ENCODE measurements at regions not wholly inside any gene's neighbourhood (a gene's known extent, or its start where the extent isn't known, plus 50 kb on each side); places are given as distances from the start of the nearest gene placed in this dataset.

DNA sequence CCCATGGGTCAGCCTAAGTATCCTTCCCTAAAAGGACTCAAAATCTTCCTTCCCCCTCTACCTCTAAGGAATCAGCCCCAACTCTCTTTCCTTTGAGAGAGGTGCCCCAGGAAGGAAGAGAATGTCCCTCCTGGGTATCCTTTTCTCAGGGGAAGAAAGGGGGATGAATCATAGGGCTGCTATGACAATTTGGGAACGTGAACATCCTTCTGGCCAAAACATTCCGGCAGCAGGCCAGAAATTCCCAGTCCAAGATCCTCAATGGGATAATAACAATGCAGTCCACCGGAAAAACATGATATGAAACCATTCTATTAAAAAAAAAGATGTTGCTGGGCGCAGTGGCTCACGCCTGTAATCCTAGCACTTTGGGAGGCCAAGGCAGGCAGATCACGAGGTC, 50.8 kb upstream of the CACNA2D3 start:
- H3K9me1 ChIP-seq (ENCODE audit: control insufficient read depth, extremely low read depth, insufficient read depth, low read length): no peaks in the 10 kb centered on the region
- no peaks in the 10 kb centered on the region for H4K20me1 ChIP-seq (ENCODE audit: control insufficient read depth, extremely low read depth, insufficient read depth, low read length)
- no peak overlapping the region for H3K27ac ChIP-seq (ENCODE audit: control insufficient read depth, insufficient read depth, low read length)
- no peaks in the 10 kb centered on the region for H3K36me3 ChIP-seq (ENCODE audit: control insufficient read depth in 2 of 2, extremely low read depth in 1 of 2, insufficient read depth in 2 of 2, low read length in 2 of 2)
- H3K4me1 ChIP-seq (ENCODE audit: control insufficient read depth, extremely low read depth, insufficient read depth, low read length): peaks cover 24% of the 10 kb centered on the region
- dilution Hi-C loops (cut with MboI; ENCODE audit: extremely low pct_ligation_motif_present, low sequenced_read_pairs): no loop called here
- no peak overlapping the region for H2AFZ ChIP-seq (ENCODE audit: control insufficient read depth, low read length)
- no peak overlapping the region for H3K9ac ChIP-seq (ENCODE audit: control insufficient read depth, extremely low read depth, insufficient read depth, low read length)
- H3K79me2 ChIP-seq (ENCODE audit: control insufficient read depth, insufficient read depth, low read length): no peaks in the 10 kb centered on the region
- H3K4me2 ChIP-seq (ENCODE audit: control insufficient read depth, extremely low read depth, insufficient read depth, low read depth, low read length): no peak overlapping the region
- no peak overlapping the region for H3K4me3 ChIP-seq (ENCODE audit: control insufficient read depth in 2 of 3, extremely low read depth in 1 of 3, insufficient read depth in 2 of 3, low read depth in 1 of 3, low read length in 3 of 3)
- FAIRE-seq (no peak), DNase-seq (ENCODE audit: low read depth, low spot score) (no peak)
- no peak for TF ChIP-seq EZH2 (IDR thresholded peaks at IDR 0.05; ENCODE audit: low read length)
- TF ChIP-seq, protein P1, sequence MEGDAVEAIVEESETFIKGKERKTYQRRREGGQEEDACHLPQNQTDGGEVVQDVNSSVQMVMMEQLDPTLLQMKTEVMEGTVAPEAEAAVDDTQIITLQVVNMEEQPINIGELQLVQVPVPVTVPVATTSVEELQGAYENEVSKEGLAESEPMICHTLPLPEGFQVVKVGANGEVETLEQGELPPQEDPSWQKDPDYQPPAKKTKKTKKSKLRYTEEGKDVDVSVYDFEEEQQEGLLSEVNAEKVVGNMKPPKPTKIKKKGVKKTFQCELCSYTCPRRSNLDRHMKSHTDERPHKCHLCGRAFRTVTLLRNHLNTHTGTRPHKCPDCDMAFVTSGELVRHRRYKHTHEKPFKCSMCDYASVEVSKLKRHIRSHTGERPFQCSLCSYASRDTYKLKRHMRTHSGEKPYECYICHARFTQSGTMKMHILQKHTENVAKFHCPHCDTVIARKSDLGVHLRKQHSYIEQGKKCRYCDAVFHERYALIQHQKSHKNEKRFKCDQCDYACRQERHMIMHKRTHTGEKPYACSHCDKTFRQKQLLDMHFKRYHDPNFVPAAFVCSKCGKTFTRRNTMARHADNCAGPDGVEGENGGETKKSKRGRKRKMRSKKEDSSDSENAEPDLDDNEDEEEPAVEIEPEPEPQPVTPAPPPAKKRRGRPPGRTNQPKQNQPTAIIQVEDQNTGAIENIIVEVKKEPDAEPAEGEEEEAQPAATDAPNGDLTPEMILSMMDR (optimal IDR thresholded peaks at IDR 0.05 in 1 of 3, IDR thresholded peaks at IDR 0.05 in 1 of 3, conservative IDR thresholded peaks at IDR 0.05 in 1 of 3; ENCODE audit: extremely low read depth in 1 of 3, insufficient read depth in 2 of 3, low read length in 3 of 3): no peak
- peaks cover 8% of the 10 kb centered on the region for H3K9me3 ChIP-seq (ENCODE audit: control insufficient read depth, low read depth, low read length)
- no peaks in the 10 kb centered on the region for H3K27me3 ChIP-seq (ENCODE audit: control insufficient read depth, extremely low read depth, insufficient read depth, low read length)

DNA sequence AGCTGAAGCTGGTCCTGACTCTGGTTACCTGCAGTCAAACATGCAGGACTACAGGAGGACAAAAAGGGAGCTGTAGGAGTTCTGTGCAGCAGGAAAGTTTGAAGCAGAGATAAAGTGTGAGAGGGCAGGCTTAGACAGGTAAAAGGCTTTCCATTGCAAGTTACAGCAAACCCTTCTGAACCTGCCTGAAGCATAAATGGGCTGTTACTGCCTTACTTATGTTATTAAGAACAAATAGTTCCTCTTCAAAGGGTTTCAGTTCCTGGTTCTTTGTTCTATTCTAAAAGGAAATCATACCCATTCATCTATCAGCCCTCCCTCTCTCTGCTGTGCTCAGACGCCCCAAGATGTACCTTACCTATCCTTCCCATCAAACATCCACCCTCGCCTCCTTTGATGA, 52.4 kb upstream of the CACNA2D3 start:
- Histone ChIP-seq H3K9me1 (ENCODE audit: control insufficient read depth, extremely low read depth, insufficient read depth, low read length) (no peaks in the 10 kb centered on the region), H3K4me1 (ENCODE audit: control insufficient read depth, extremely low read depth, insufficient read depth, low read length) (peaks cover 39% of the 10 kb centered on the region), H3K27ac (ENCODE audit: control insufficient read depth, insufficient read depth, low read length) (no peak overlapping the region), H4K20me1 (ENCODE audit: control insufficient read depth, extremely low read depth, insufficient read depth, low read length) (no peaks in the 10 kb centered on the region), H3K27me3 (ENCODE audit: control insufficient read depth, extremely low read depth, insufficient read depth, low read length) (no peaks in the 10 kb centered on the region), H3K79me2 (ENCODE audit: control insufficient read depth, insufficient read depth, low read length) (no peaks in the 10 kb centered on the region), H2AFZ (ENCODE audit: control insufficient read depth, low read length) (no peak overlapping the region), H3K9me3 (ENCODE audit: control insufficient read depth, low read depth, low read length) (peaks cover 8% of the 10 kb centered on the region), H3K36me3 (ENCODE audit: control insufficient read depth in 2 of 2, extremely low read depth in 1 of 2, insufficient read depth in 2 of 2, low read length in 2 of 2) (no peaks in the 10 kb centered on the region), H3K4me3 (ENCODE audit: control insufficient read depth in 2 of 3, extremely low read depth in 1 of 3, insufficient read depth in 2 of 3, low read depth in 1 of 3, low read length in 3 of 3) (no peak overlapping the region), H3K4me2 (ENCODE audit: control insufficient read depth, extremely low read depth, insufficient read depth, low read depth, low read length) (peak overlapping the region; percentile 29), H3K9ac (ENCODE audit: control insufficient read depth, extremely low read depth, insufficient read depth, low read length) (no peak overlapping the region)
- FAIRE-seq: peak; percentile 81
- no peak for TF ChIP-seq EZH2 (IDR thresholded peaks at IDR 0.05; ENCODE audit: low read length)
- dilution Hi-C loops (cut with MboI; ENCODE audit: extremely low pct_ligation_motif_present, low sequenced_read_pairs): no loop called here
- peak; percentile 7 for DNase-seq (ENCODE audit: low read depth, low spot score)

DNA sequence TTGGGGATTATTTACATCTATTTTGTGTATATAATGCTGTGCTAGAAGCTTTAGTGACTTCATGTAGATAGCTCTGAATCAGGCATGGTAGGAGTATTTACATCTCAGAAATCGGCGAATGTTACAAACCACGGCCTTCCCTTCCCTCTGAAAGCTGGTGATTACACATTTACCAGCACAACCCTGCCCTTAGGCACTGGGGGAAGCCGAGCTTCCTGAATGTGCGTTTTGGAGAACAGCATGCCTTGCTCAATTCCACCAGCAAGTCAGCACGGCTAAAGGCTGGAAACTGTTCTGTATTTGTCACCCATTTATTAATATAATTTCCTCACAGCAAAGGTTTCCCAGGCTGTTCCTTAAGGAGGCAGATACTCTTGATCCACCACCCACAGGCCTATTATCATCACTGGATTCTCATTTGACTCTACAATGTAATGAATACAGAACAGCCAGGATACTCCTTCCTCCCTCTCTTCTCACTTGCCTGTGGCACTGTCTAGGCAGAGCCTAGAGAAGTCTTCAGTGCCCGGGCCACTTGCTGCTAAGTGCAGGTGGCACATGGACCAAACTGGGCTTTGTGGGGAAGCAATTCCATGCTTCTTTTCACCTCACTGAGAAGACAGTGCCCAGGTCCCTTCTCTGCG, 55.2 kb upstream of the CACNA2D3 start:
- Histone ChIP-seq H3K9me1 (ENCODE audit: control insufficient read depth, extremely low read depth, insufficient read depth, low read length) (no peaks in the 10 kb centered on the region), H3K36me3 (ENCODE audit: control insufficient read depth in 2 of 2, extremely low read depth in 1 of 2, insufficient read depth in 2 of 2, low read length in 2 of 2) (no peaks in the 10 kb centered on the region), H3K27me3 (ENCODE audit: control insufficient read depth, extremely low read depth, insufficient read depth, low read length) (no peaks in the 10 kb centered on the region), H3K79me2 (ENCODE audit: control insufficient read depth, insufficient read depth, low read length) (no peaks in the 10 kb centered on the region), H3K9me3 (ENCODE audit: control insufficient read depth, low read depth, low read length) (peaks cover 8% of the 10 kb centered on the region), H2AFZ (ENCODE audit: control insufficient read depth, low read length) (peak overlapping the region; percentile 18), H3K4me1 (ENCODE audit: control insufficient read depth, extremely low read depth, insufficient read depth, low read length) (peaks cover 39% of the 10 kb centered on the region), H3K9ac (ENCODE audit: control insufficient read depth, extremely low read depth, insufficient read depth, low read length) (no peak overlapping the region), H3K4me3 (ENCODE audit: control insufficient read depth in 2 of 3, extremely low read depth in 1 of 3, insufficient read depth in 2 of 3, low read depth in 1 of 3, low read length in 3 of 3) (no peak overlapping the region), H3K4me2 (ENCODE audit: control insufficient read depth, extremely low read depth, insufficient read depth, low read depth, low read length) (peak overlapping the region; percentile 44), H3K27ac (ENCODE audit: control insufficient read depth, insufficient read depth, low read length) (peak overlapping the region; percentile 37), H4K20me1 (ENCODE audit: control insufficient read depth, extremely low read depth, insufficient read depth, low read length) (no peaks in the 10 kb centered on the region)
- DNase-seq (ENCODE audit: low read depth, low spot score) (no peak), FAIRE-seq (peak; percentile 80)
- dilution Hi-C loops (cut with MboI; ENCODE audit: extremely low pct_ligation_motif_present, low sequenced_read_pairs): no loop called here
- TF ChIP-seq, protein P1 (optimal IDR thresholded peaks at IDR 0.05 in 1 of 3, IDR thresholded peaks at IDR 0.05 in 1 of 3, conservative IDR thresholded peaks at IDR 0.05 in 1 of 3; ENCODE audit: extremely low read depth in 1 of 3, insufficient read depth in 2 of 3, low read length in 3 of 3): no peak
- TF ChIP-seq EZH2 (IDR thresholded peaks at IDR 0.05; ENCODE audit: low read length): no peak
